Ascending aorta (tissue), 2 donors: ENCODE measurements at regions not wholly inside any gene's neighbourhood (a gene's known extent, or its start where the extent isn't known, plus 50 kb on each side); places are given as distances from the start of the nearest gene placed in this dataset.
A peak's percentile ranks its signal among the peaks of the same experiment; 100 is the strongest.

Experiments used
- DNase-seq, 2 donors: peaks; one replicate each; pipeline ENCODE4 v3.0.0-alpha.2; 2019; ENCODE audit warnings: low spot score in 2 of 2
- H3K27ac ChIP-seq, 2 donors: fragments of 200-600 bp; sonication (generic); one replicate each; pipeline ENCODE4 v1.5.1; 2016 to 2017; ENCODE audit warnings: mild to moderate bottlenecking in 1 of 2
- H3K27me3 ChIP-seq: fragments of 200-600 bp; sonication (generic); one replicate; pipeline ENCODE4 v1.5.1; 2017
- H3K36me3 ChIP-seq, 2 donors: fragments of 200-600 bp; sonication (generic); one replicate each; pipeline ENCODE4 v1.5.1; 2016
- H3K4me1 ChIP-seq, 2 donors: fragments of 200-600 bp; sonication (generic); one replicate each; pipeline ENCODE4 v1.5.1; 2016 to 2017; ENCODE audit warnings: mild to moderate bottlenecking in 1 of 2
- H3K4me3 ChIP-seq, 2 donors: fragments of 200-600 bp; sonication (generic); one replicate each; pipeline ENCODE4 v1.5.1; 2016 to 2017; ENCODE audit warnings: mild to moderate bottlenecking in 1 of 2
- H3K9me3 ChIP-seq, 2 donors: fragments of 200-600 bp; sonication (generic); one replicate each; pipeline ENCODE4 v1.5.1; 2016
- CTCF ChIP-seq, 3 experiments: fragments of 200-600 bp in 2 of 3; fragments of 450-650 bp in 1 of 3; sonication (generic) in 2 of 3; IDR thresholded peaks; one replicate each; pipeline ENCODE4 v1.5.1; 2016 to 2019; ENCODE audit warnings: antibody characterized with exemption in 3 of 3, mild to moderate bottlenecking in 1 of 3, moderate library complexity in 1 of 3
- intact Hi-C: fragments of 100-400 bp; cut with DNase I; formaldehyde crosslinking; loops from one replicate; pipeline ENCODE4 v1.15.1; 2023

DNA sequence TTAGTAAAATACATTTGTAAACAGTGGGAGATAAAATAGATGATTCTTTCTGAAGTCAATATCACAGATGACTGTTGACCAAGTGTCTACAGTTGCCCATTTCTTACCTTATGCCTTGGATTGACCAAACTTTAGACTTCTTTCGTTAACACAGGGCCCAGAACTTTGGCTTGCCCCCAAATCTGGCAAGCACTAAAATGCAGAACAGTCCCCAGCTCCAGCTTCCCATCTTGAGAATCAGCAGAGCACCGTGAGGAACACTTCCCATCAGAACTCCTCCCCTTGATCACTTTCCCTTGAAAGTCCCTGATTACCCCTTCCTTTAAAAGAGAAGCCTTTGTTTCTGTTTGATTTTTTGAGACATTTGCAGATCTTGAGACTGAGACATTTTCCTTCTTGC, 1039.9 kb downstream of the TLE1 start:
- peak overlapping the region; percentile 45 to 58 for H3K27ac ChIP-seq
- H3K27me3 ChIP-seq = no peaks in the 10 kb centered on the region
- peaks cover 0 to 16% of the 10 kb centered on the region in 2 donors for H3K4me1 ChIP-seq
- H3K36me3 ChIP-seq = no peaks in the 10 kb centered on the region
- H3K4me3 ChIP-seq = no peak overlapping the region
- intact Hi-C loops = no loop called here
- DNase-seq = no peak
- TF ChIP-seq CTCF (IDR thresholded peaks at IDR 0.05) = no peak
- H3K9me3 ChIP-seq = no peaks in the 10 kb centered on the region

DNA sequence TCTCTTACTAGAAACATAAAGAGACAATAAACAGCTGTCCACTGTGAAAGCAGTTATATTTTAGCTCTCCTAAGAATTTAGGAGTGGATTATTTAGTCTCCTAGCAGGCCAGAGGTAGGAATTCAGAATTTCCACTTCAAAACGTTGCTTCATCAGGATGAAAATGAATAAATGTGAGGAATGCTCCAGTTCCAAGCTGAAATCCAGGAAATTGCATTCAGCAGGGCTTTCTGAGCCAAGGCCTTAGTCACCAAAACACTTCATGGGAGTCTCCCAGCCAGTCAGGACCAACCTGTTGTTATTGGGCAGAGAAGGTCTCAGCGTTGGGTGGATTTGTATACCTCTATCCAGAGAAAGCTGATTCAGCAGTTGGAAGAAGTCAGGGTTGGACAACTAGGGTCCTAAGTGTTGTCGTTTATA, 1040.3 kb downstream of the TLE1 start:
- no peaks in the 10 kb centered on the region for H3K36me3 ChIP-seq
- no peak for TF ChIP-seq CTCF (IDR thresholded peaks at IDR 0.05)
- intact Hi-C loops = no loop called here
- no peaks in the 10 kb centered on the region for H3K9me3 ChIP-seq
- DNase-seq = peak in 1 of 2 donors; percentile 80
- no peak overlapping the region for H3K4me3 ChIP-seq
- no peaks in the 10 kb centered on the region for H3K27me3 ChIP-seq
- H3K27ac ChIP-seq = peak overlapping the region; percentile 45 to 58
- peaks cover 0 to 16% of the 10 kb centered on the region in 2 donors for H3K4me1 ChIP-seq

GRCh38 chr9:80648336-80648735, 1041.0 kb downstream of the TLE1 start:
- H3K27ac ChIP-seq = peak overlapping the region; percentile 45 to 58
- intact Hi-C loops = no loop called here

DNA sequence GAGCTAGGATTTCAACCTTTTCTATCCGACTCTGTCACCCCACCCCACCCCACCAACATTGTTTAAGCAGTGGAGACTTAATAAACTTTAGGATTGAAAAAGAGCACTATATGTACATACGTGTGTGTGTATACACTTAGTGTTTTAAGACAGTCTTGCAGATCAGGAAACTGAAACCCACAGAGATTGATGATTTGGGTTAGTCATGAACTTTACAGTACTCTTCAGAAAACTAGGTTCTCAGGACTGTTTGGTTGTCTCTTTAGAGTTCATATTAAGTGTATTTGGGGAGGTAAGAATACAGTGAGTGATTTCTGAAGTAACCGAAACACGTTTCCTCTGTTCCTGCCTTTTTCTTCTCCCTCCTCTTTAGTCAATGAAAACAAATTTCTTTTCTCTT, 1043.1 kb downstream of the TLE1 start:
- intact Hi-C loops = no loop called here
- no peak for TF ChIP-seq CTCF (IDR thresholded peaks at IDR 0.05)
- H3K36me3 ChIP-seq = no peaks in the 10 kb centered on the region

More at GRCh38 chr9:80648336-80648735, 1041.0 kb downstream of the TLE1 start:
- no peaks in the 10 kb centered on the region for H3K27me3 ChIP-seq
- no peak overlapping the region for H3K4me3 ChIP-seq
- H3K36me3 ChIP-seq = no peaks in the 10 kb centered on the region
- no peak for DNase-seq
- TF ChIP-seq CTCF (IDR thresholded peaks at IDR 0.05) = no peak
- peaks cover 0 to 16% of the 10 kb centered on the region in 2 donors for H3K4me1 ChIP-seq
- H3K9me3 ChIP-seq = no peaks in the 10 kb centered on the region

DNA sequence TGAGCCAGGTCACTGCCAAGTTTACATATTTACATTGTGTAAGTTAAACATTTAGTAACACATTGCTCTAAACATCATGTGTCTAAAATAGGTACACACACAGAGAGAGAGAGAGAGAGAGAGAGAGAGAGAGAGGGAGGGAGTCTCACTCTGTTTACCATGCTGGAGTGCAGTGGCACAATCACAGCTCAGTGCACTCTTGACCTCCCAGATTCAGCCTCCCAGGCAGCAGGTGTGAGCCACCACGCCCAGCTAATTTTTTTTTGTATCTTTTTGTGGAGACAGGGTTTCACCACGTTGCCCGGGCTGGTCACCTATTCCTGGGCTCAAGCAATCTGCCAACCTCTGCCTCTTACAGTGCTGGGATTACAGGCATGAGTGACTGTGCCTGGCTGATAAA, 1045.3 kb downstream of the TLE1 start:
- Histone ChIP-seq H3K4me1 (peaks cover 0 to 3% of the 10 kb centered on the region in 2 donors), H3K4me3 (no peak overlapping the region), H3K36me3 (no peaks in the 10 kb centered on the region), H3K27ac (no peak overlapping the region), H3K9me3 (no peaks in the 10 kb centered on the region), H3K27me3 (no peaks in the 10 kb centered on the region)
- intact Hi-C loops = no loop called here
- DNase-seq = no peak
- TF ChIP-seq CTCF (IDR thresholded peaks at IDR 0.05) = no peak

More for the DNA sequence above, 1043.1 kb downstream of the TLE1 start:
- Histone ChIP-seq H3K4me1 (peaks cover 0 to 11% of the 10 kb centered on the region in 2 donors), H3K9me3 (no peaks in the 10 kb centered on the region), H3K4me3 (no peak overlapping the region), H3K27ac (no peak overlapping the region), H3K27me3 (no peaks in the 10 kb centered on the region)
- DNase-seq = no peak

- H3K4me3 ChIP-seq = no peak overlapping the region
- no peak for DNase-seq
- intact Hi-C loops = no loop called here
- H3K27me3 ChIP-seq = no peaks in the 10 kb centered on the region
- H3K9me3 ChIP-seq = peaks cover 0 to 15% of the 10 kb centered on the region in 2 donors
- no peaks in the 10 kb centered on the region for H3K36me3 ChIP-seq
- H3K4me1 ChIP-seq = no peaks in the 10 kb centered on the region
- no peak for TF ChIP-seq CTCF (IDR thresholded peaks at IDR 0.05)
- H3K27ac ChIP-seq = no peak overlapping the region
Observed at GRCh38 chr9:80635065-80635464, 1054.3 kb downstream of the TLE1 start.
